CD4-positive, alpha-beta T cell treated with Interferon alpha-2 for 1 hour (primary cell): ENCODE measurements at regions not wholly inside any gene's neighbourhood (a gene's known extent, or its start where the extent isn't known, plus 50 kb on each side); places are given as distances from the start of the nearest gene placed in this dataset.
A peak's percentile ranks its signal among the peaks of the same experiment; 100 is the strongest.
"Not testable (repeated sequence)": the region's sequence is repeated elsewhere in the genome, so short reads cannot be mapped to it uniquely, and the experiment has no call there.

Experiments
- DNase-seq, 2 donors: peaks; one replicate each; pipeline ENCODE4 v3.0.0-alpha.2; 2020 to 2022

DNA sequence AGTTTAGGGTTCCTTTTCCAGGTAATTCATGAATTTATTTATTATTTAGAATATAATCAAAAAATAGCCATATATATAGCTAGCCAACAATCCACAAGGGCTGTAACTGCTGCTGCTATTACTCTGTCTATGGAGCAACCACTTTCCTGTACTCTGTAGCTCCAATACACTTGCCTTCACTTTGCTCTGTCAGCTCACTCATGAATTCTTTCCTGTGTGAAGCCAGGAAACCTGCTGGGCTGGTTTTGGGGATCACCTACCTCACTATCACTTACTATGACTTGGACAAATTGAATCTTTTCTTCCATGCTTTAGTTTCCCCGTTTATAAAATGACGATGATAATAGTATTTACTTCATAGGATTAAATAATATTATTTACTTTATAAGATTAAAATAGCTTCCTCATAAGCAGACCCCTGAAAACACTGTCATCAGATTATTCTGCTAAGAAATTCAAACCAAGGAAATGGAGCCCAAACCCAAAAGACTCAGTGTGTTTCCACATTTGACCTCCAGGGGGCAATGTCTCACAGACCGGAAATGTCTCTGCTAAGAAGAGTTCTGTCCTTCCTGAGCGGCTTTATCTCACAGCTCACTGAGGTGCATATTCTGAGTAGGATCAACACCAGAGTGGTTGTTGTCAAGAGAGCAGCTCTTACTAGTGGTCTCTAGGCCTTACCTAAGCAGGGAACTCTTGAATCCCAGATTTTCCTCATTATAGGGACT, 457.1 kb downstream of the DAD1 start:
- peak in 1 of 2 donors; percentile 50 for DNase-seq

DNA sequence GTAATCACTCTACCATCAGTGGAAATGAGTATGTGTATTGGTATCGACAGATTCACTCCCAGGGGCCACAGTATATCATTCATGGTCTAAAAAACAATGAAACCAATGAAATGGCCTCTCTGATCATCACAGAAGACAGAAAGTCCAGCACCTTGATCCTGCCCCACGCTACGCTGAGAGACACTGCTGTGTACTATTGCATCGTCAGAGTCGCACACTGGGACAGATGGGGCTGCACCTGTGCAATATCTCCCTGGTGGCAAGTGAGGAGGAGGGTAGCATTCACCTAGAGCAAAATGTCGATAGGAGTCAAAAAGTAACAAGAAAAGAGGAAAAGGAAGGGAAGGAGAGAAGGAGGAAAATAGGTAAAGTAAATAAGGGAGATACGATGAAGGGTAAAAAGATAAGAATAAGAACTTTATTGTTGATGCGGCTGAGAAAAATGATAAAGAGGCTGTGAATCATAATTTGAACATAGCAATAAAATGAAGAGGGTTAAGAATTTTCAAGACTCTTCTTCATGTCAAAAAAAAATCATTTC, 450.5 kb upstream of the OR4E1 start:
- DNase-seq = no peak

DNA sequence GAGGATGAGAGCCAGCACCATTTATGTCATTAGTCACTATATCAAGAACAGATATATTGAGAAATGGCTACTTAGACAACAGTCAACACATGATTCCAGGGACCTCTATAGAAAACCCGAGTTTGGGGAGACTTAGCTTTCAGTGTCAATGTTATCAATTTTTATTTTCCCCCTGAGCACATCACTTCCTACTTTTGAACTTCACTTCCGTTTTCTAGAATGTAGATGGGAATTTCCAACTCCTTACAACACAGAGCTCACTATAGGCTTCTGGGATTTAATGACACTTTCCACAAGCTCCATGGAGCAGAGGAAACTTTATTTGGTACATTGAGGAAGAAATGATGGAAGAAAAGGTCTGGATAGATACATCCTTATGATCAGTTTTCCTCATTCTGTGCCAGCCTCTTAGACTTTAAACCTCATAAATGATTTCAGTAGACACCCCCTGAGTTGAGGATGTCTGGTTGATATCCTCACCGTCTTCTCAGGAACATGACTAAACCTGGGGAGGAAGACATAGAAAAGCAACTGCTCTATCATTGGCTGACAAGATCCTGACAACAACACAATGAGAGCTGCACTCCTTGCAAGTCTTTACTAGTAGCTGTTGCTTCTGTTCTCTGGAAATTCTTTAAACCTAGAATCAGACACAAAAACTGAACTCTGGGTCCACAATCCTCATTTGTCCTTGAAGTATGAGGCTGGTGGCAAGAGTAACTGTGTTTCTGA, 449.4 kb upstream of the OR4E1 start:
- DNase-seq = no peak

DNA sequence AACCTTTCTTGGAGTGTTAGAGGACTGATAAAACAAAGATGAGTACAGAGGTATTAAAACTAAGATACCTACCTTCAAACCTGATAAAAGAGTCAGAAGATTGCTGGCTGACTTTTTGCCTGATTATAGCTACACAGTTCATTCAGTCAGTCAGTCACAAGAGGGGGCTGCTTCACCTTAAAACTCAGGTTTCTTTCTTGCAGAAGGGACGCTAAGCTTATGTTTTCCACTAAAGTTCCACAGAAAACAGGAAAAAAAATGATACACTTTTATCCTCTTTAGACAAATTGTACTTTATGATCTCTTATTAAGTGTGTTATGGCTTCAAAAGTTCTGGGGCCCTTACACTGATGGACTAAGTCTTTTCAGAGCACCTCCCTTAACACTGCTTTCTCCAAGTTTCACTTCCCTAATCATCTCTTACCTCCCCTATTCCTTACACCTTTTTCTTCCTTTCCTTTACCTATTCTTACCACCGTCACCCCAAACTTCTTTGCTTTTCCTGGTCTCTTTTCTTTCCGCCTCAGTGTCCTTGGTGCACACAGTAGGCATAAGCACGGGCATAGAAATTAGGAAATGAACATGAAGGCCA, 448.7 kb upstream of the OR4E1 start:
- peak in 1 of 2 donors; percentile 38 for DNase-seq

DNA sequence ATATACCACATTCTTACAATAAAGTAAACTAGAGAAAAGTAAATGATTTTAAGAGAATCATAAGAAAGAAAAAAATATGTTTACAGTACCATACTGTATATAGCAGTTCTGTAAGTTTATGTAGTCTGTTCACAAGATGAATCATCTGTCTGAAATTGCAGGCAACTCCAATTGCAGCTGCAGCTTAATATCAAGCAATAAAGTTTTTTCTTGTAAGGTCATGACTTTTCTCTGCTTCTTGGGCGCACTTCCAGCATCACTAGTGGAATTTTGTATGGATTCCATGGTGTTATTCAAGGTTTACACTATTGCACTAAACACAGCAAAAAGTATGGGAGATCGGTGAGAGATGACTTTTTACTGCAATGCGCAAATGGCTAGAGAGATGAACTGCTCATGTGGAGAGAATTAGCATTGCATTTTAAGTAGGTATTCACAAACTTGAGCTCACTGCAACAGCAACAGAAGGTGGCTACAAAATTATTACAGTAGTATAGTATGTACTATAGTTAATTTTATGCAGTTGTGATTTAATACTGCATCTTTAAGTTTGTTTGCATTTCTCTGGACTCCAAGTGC, 445.4 kb upstream of the OR4E1 start:
- no peak for DNase-seq

DNA sequence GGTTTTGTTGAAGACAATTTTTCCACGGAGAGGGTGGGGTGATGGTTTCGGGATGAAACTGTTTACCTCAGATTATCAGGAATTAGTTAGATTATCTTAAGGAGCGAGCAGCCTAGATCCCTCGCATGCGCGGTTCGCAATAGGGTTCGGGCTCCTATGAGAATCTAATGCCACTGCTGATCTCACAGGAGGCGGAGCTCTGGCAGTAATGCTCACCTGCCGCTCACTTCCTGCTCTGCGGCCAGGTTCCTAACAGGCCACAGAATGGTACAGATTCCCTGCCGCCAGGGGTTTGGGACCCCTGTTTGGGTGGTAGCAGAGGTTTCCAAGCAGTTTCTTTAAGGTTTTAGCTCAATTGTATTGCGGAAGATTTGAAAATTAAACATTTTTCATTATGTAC, 439.8 kb upstream of the OR4E1 start:
- DNase-seq = no peak

DNA sequence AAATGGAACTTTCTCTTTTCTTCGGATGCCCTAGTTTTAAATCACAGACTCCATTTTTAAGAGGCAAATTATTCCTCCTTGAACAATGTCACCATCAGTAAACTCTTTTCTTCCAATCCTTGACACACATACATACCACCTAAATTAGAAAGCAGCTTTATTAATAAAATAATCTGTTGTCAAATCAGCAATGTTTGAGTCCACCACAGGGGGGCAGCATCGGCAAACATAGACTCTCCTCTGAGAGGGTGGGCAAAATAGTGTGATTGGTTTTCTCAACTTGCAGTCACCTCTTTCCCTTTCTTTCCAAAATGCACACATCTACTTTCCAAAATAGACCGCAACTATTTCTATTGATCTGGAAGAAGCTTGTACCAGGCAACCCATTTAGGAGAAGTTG, 438.4 kb upstream of the OR4E1 start:
- DNase-seq = peak; percentile 2 to 50

DNA sequence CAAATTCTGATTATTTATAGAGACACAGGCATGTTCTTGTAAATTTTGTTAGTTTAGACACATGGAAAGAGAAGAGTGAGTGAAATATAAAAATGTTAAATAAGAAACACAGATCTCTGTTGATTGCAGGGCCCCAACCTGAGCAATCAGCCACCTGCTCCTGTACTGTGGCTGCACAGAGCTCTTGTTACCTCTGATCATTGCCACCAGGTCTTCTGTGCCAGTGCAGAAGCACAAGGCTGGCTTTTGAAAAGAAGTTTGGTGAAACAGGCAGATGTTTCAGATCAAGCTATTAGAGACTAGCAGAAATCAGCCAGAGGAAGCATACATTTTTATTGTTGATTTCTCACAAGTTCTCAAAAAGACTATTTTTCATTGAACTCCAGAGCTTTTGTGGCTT, 434.1 kb upstream of the OR4E1 start:
- DNase-seq = no peak

DNA sequence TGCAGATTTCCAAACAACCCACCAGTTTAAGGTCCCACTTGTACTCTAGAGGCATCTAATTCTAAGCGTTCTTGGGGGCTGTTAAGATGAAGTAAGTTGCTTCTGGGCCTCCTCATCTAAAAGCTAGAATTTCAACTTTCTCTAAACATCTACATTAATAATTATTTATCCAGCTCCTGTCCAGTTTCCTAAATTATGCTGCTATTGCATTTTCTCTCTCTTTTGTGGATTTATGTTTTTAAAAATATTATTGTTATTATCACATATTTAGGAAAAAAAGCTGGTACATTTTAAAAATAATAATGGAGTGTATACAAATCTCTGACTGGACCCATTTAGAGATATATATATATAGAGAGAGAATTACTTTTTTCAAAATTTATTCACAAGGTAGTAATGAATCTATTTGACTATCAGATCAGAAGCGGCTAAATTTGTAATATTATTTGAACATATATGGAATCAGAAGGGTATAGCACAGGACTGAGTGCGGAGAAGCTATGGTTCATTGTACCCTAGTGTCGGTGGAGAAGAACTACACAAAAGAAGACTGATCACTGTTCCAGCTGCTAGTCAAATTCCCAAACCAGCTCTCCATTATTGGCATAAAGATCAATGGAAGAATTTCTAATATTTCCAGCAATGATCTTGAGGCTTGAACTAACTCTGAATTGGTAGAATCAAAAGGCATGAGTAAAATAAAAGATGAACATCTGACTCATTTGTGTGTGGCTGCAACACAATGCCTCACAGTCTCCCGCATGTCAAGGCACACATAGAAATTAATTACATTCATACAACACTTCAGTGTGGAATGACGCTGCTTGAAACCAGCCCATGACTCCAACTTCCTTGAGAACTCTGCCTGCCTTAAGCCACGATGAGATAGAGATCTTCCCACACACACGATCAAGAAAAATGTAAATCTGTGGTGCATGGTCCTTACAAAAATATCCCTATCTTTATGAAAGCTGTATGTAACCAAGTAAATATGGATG, 433.4 kb upstream of the OR4E1 start:
- DNase-seq = no peak

DNA sequence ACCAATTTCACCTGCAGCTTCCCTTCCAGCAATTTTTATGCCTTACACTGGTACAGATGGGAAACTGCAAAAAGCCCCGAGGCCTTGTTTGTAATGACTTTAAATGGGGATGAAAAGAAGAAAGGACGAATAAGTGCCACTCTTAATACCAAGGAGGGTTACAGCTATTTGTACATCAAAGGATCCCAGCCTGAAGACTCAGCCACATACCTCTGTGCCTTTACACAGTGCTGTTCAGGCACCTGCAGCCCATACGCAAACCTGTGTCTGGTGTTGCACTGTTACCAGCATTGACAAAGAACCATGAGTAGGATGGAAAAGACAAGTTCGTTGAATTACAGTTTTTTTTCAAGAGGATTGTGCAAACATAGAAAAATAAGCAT, 432.0 kb upstream of the OR4E1 start:
- DNase-seq = no peak

DNA sequence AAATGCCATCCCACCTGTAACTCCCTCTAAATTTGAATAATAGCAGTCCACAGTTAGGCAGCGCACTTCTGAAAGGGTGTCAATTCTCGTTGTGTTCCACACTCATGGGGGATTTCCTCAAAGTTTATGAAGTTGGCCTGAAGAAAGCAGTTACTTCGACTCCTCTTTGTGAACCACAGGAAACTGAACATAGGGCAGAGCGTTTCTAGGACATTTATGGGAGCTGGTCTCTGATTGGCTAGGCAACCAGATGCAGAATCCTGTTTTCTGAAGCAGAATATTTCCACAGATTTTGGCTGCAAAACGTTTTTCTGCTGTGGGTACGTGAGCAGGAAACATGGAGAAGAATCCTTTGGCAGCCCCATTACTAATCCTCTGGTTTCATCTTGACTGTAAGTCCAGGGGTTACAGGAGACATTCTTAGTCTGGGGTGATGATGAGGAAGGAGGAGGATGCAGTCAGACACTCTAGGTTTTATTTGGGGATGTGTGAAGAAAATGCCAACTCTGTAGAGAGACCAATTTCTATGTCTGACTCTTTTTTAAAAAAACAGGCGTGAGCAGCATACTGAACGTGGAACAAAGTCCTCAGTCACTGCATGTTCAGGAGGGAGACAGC, 431.5 kb upstream of the OR4E1 start:
- no peak for DNase-seq

DNA sequence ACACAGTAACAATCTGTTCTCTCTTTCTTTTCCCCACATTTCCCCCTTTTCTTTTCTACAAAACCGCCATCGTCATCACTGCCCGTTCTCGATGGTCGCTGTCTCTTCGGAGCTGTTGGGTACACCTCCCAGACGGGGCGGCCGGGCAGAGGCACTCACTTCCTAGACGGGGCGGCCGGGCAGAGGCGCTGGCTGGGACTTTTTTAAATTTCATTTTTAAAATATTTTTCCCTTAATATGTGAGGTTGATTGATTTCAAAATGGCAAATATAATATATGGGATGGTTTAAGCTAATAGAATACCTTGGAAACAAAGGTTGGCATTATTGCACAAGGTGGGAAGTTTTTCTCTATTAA, 427.1 kb upstream of the OR4E1 start:
- DNase-seq = not testable (repeated sequence)

DNA sequence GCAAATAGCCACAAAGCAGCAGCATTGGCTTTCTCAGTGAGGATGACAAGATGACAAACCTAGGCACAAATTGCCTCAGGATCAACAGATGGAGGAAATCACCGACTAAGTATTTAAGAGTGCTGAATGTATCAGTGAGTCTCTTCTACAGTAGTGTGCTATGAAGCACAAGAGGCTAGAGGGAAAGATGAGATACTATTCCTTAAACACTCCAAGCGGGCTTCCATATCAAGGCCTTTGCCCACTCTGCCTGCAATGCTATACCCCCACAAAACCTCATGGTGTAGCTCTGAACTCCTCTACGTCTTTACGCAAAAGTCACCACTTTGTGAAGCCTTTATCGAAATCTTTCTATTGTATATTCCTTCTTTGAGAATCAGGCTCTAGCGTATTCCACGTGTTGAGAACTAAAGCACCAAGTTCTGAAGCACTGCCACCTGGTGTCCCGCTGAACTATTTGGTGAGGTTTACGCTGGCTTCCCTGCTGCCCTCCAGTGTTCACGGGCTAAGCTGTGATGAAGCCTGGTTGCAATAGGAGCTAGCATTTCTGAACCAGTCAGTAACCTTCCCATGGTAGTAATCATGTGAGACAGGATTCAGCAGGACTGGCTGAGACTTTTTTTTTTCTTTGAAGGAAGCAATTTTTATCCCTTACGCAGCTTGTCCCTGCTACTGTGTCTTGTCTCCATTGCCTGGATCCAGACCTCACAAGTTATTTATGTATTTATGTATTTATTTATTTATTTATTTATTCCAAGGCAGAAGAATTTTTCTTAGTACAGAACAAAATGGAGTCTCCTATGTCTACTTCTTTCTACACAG, 426.5 kb upstream of the OR4E1 start:
- peak; percentile 53 to 69 for DNase-seq

DNA sequence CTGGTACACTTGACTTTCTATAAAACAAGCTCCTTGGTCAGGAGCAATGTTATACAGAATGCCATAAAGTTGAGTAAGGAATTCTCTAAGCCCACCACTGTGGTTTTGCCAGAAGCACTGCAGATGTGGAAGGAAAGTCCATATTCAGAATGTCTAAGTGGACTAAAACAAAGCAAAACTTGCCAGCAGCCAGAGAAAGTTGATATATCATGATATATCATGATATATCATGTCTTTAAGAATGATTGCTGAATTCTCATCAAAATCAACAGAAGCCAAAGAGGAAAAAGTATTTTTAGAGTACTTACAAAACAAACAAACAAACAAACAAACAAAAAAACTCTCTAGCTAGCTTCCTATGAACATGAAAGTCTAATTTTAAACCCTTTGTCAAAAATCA, 424.8 kb upstream of the OR4E1 start:
- DNase-seq = no peak

DNA sequence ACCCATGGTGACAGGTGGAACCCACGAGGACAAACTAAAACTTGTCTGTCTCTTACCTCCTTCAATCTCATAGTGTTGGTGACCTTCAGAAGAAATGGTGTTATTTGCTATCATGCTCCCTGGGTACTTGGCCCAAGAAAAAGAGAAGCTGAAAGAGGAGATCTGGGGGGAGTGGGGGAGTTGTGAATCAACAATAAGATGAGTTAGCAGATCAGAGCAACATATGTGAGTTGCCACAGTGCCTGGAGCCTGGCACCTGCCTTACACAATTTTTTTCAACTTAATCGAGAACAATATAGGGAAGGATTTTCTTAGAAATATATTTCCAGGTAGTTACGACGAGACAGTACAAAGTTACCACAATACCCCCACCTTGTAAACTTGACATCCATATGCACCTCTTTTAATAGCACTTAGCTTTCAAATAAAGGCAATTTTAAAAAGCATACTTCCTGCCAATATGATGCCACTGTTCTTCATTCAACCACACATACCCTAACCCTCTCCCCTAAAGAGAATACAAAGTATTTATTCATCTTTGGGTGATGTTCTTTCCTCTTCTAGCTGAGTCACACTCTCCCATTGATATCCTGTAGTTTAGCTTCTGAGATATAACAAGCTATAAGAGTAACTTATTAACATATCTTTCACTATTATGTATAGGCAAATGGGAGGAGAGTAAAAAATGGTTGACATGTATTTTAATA, 424.1 kb upstream of the OR4E1 start:
- peak in 1 of 2 donors; percentile 19 for DNase-seq

DNA sequence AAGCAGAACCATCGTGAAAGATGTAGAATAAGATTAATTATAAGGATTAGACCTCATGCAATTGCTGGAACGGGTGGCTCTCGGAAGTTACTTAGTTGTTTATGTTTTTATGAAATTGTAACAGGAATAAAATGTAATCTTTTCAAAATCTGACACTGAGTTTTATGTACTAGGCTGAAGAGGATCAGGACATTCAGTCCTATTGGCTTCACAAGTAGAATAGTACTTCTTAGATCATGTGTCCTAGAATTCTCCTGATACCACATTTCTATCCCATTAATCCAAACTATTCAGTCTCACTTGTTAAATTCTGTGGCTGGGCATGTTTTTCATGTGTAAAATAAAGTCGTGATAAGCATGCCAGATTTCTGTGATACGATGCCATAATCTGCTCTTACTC, 423.5 kb upstream of the OR4E1 start:
- DNase-seq = no peak

DNA sequence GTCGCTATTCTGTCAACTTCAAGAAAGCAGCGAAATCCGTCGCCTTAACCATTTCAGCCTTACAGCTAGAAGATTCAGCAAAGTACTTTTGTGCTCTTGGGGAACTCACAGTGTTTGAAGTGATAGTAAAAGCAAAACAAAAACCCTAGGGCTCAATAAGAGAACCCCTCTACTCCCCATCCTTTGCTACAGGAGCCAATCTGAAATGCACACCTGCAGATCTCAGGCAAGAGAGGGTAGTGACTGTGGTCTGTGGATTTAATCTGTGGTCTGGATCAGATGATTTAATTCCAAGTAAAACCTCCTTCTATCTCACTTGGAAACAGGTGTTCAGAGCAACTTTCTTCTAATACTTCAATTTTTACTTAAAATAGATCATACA, 422.9 kb upstream of the OR4E1 start:
- DNase-seq = peak; percentile 6 to 55

DNA sequence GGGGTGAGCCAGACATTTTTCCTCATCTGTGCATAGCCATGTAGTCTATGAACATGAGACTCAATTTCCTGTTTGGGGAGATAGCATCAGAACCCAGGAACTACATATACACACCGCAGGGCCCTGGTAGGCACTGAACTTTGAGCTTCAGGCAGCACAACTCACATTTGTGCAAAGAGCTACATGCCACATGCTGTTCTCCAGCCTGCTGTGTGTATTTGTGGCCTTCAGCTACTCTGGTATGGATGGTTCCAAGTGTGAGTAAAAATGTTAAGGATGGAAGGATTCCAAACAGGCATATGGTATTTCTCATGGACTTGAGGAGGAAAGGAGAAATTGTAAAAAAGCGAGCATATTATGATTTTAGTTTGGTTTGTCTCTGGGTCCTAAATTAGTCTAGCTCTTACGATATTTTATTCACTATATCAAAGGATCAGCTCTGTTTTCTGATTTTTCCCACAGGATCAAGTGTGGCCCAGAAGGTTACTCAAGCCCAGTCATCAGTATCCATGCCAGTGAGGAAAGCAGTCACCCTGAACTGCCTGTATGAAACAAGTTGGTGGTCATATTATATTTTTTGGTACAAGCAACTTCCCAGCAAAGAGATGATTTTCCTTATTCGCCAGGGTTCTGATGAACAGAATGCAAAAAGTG, 422.4 kb upstream of the OR4E1 start:
- DNase-seq = peak in 1 of 2 donors; percentile 42

DNA sequence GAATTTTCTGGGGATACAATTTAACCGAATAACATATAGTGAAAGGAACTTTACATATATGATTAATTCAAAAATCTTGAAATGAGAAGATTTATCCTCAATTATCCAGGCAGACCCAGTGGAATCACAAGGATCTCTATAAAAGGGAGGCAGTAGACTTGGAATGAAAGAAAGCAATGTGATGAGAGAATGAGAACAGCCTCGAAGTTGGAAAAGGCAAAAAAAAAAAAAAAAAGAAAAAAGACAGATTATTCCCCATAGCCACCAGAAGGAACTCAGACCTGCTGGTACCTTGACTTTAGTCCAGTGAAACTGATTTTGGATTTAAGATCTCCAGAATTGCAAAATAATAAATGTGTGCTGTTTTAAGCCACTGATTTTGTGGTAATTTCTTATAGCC, 416.3 kb upstream of the OR4E1 start:
- DNase-seq = no peak
